ENCODE measurements at regions not wholly inside any gene's neighbourhood (a gene's known extent, or its start where the extent isn't known, plus 50 kb on each side); places are given as distances from the start of the nearest gene placed in this dataset.

- TF ChIP-seq CTCF (conservative IDR thresholded peaks at IDR 0.05; ENCODE audit: low read depth, low read length) (no peak), EZH2phosphoT487 (IDR thresholded peaks at IDR 0.05; ENCODE audit: borderline replicate concordance, low read length) (no peak), EZH2 (IDR thresholded peaks at IDR 0.05; ENCODE audit: low read length, unreplicated experiment) (no peak)
Measured at GRCh38 chr12:75630091-75630490, 118.7 kb upstream of the KRR1 start.

Data from PC-3 (cell line).